Breast epithelium (tissue), 3 donors: ENCODE measurements at regions not wholly inside any gene's neighbourhood (a gene's known extent, or its start where the extent isn't known, plus 50 kb on each side); places are given as distances from the start of the nearest gene placed in this dataset.

Experiments
- POLR2A ChIP-seq: fragments of 450-650 bp; IDR thresholded peaks from one replicate; pipeline ENCODE4 v1.6.1; 2016; ENCODE audit warnings: antibody characterized with exemption, mild to moderate bottlenecking, moderate library complexity
- POLR2AphosphoS5 ChIP-seq, 3 donors: sonication (generic); formaldehyde crosslinking; IDR thresholded peaks; one replicate each; pipeline ENCODE4 v1.6.1; 2017; ENCODE audit warnings: antibody characterized with exemption in 3 of 3
- TF ChIP-seq, protein P1 (sequence below), 3 donors: fragments of 450-650 bp; IDR thresholded peaks; one replicate each; pipeline ENCODE4 v1.5.1; 2016 to 2017; ENCODE audit warnings: antibody characterized with exemption in 3 of 3, mild to moderate bottlenecking in 3 of 3, moderate library complexity in 3 of 3

DNA sequence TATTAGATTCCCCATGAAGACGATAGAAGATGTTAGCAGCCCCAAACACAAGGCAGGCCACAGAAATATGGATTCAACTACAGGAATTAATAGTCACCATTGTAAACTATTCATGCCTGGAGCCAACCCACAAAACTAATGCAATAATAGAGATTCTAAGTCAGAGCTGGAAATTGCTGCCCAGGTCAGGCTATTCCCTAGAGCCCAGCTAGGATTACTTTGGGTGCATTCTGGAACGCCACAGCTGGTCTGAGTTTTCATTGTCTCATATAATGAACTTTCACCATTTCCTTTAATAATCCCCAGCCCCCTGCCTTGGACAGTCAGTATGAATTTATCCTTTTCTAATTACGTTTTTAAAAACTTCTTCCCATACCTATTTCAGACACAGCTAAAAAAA lies 252.6 kb downstream of the PAPSS1 start:
- TF ChIP-seq POLR2AphosphoS5 (IDR thresholded peaks at IDR 0.05) (no peak), POLR2A (no peak)
- TF ChIP-seq, protein P1, sequence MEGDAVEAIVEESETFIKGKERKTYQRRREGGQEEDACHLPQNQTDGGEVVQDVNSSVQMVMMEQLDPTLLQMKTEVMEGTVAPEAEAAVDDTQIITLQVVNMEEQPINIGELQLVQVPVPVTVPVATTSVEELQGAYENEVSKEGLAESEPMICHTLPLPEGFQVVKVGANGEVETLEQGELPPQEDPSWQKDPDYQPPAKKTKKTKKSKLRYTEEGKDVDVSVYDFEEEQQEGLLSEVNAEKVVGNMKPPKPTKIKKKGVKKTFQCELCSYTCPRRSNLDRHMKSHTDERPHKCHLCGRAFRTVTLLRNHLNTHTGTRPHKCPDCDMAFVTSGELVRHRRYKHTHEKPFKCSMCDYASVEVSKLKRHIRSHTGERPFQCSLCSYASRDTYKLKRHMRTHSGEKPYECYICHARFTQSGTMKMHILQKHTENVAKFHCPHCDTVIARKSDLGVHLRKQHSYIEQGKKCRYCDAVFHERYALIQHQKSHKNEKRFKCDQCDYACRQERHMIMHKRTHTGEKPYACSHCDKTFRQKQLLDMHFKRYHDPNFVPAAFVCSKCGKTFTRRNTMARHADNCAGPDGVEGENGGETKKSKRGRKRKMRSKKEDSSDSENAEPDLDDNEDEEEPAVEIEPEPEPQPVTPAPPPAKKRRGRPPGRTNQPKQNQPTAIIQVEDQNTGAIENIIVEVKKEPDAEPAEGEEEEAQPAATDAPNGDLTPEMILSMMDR (IDR thresholded peaks at IDR 0.05) = no peak
